ENCODE measurements at regions not wholly inside any gene's neighbourhood (a gene's known extent, or its start where the extent isn't known, plus 50 kb on each side); places are given as distances from the start of the nearest gene placed in this dataset.

DNA sequence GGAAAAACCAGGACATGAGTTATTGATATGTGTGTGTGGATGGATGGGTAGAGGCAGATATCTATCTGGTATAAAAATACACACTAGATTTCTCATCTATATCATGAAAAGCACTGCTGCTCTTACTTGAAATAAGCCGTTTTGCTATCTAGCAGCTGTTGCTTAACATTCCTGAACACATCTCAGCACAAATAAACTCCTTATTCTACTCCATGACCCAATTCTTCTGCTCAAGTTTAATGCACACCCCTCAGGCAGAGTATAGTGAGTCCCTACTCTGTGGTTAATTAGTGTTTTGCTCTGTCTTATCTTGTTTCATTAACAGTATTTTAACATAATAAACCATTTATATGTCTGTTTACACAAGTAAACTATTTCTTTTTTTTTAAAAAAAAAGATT, 134.2 kb downstream of the CBLN2 start:
- DNase-seq: no peak
- intact Hi-C loops (cut with micrococcal nuclease): no loop called here
- no peaks in the 10 kb centered on the region for H3K36me3 Mint-ChIP-seq (ENCODE audit: low read depth)

DNA sequence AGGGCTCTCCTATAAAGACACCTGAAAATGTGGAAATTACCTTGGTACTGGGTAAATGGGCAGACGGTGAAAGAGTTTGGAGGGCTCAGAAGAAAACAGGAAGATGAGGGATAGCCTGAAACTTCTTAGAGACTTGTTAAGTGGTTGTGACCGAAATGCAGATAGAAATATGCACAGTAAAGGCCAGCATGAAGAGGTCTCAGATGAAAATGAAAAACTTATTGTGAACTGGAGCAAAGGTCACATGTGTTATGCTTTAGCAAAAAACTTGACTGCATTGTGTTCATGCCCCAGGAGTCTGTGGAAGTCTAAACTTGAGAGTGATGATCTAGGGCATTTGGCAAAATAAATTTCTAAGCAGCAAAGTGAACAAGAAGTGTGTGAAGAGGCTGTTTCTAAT, 137.1 kb downstream of the CBLN2 start:
- Mint-ChIP-seq H3K27me3 (no peaks in the 10 kb centered on the region), H3K27ac (no peak overlapping the region), H3K4me3 (no peak overlapping the region), H3K9me3 (no peaks in the 10 kb centered on the region), H3K36me3 (ENCODE audit: low read depth) (no peaks in the 10 kb centered on the region), H3K4me1 (no peaks in the 10 kb centered on the region)
- no peak for DNase-seq
- intact Hi-C loops (cut with micrococcal nuclease): no loop called here

More for the DNA sequence above, 134.2 kb downstream of the CBLN2 start:
- Mint-ChIP-seq H3K27ac (no peak overlapping the region), H3K9me3 (no peaks in the 10 kb centered on the region), H3K4me3 (no peak overlapping the region), H3K4me1 (no peaks in the 10 kb centered on the region), H3K27me3 (no peaks in the 10 kb centered on the region)

DNA sequence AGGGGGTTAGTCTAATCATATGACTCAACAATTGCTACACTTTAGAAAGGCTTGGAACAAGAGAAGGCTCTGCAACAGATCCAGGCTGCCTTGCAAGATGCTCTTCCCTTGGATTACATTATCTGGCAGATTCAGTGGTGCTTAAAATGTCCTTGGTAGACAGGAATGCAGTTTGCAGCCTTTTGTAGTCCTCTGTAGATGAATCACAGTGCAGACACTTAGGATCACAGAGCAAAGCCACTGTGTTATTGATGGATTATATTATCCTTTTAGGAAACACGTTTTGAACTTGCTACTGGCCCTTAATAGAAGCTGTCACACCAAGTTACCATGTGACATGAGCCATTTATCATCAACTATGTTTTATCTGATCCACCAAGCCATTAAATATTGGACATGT, 152.2 kb downstream of the CBLN2 start:
- Mint-ChIP-seq H3K27me3 (no peaks in the 10 kb centered on the region), H3K4me1 (no peaks in the 10 kb centered on the region), H3K36me3 (ENCODE audit: low read depth) (no peaks in the 10 kb centered on the region), H3K27ac (no peak overlapping the region), H3K4me3 (no peak overlapping the region), H3K9me3 (no peaks in the 10 kb centered on the region)
- no peak for DNase-seq
- intact Hi-C loops (cut with micrococcal nuclease): no loop called here

DNA sequence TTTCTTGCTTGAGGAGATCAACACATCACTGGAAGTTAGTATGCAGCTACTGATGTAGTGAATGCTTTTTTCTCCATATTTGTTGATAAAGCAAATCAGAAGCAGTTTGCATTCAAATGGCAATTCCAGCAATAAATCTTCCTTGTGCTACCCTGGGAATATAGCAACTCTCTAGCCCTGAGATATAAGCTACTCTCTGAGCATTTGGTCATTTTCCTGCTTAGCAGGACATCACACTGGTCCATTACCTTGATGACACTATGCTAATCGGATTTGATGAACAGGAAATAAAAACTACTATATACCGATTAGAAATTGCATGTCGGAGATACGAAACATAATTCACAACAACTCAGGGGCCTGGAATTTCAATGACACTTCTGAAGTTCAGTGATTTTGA, 152.7 kb downstream of the CBLN2 start:
- Mint-ChIP-seq H3K4me1 (no peaks in the 10 kb centered on the region), H3K27me3 (no peaks in the 10 kb centered on the region), H3K4me3 (no peak overlapping the region), H3K9me3 (no peaks in the 10 kb centered on the region), H3K27ac (no peak overlapping the region), H3K36me3 (ENCODE audit: low read depth) (no peaks in the 10 kb centered on the region)
- intact Hi-C loops (cut with micrococcal nuclease): no loop called here
- no peak for DNase-seq

DNA sequence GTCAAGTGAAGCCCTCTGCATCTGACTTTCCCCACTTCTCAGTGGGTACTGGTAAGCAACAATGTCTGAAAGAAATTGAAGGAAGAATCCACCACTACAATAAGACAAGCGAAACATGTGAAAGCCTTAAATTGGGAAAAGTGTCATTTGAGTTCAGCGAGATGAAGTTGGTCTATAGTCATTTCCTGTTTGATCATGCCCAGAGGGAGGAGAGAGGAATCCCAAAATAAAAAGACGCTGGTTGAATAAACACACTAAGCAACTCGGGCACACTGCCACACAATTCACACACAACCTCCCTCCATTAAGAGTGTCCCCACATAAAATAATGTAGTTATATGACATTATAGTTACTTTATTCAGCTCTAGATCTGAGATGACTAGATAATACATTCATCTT, 166.1 kb downstream of the CBLN2 start:
- Mint-ChIP-seq H3K9me3 (no peaks in the 10 kb centered on the region), H3K4me1 (no peaks in the 10 kb centered on the region), H3K27ac (no peak overlapping the region), H3K4me3 (no peak overlapping the region), H3K36me3 (ENCODE audit: low read depth) (no peaks in the 10 kb centered on the region), H3K27me3 (no peaks in the 10 kb centered on the region)
- intact Hi-C loops (cut with micrococcal nuclease): no loop called here
- no peak for DNase-seq

DNA sequence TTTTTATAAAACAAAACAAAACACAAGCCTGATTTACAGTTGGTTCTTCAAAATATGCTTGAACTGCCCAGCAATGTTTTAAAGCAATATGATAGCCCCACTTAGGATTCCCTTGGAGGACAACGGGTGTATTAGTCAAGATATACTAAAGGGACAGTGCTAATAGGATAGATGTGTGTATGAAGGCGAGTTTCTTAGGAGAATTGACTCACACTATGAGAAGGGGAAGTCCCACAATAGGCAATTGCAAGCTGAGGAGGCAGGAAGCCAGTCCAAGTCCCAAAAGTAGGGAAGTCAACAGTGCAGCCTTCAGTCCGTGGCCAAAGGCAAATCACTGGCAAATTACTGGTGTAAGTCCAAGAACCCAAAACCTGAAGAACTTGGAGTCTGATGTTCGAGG, 167.9 kb downstream of the CBLN2 start:
- intact Hi-C loops (cut with micrococcal nuclease): no loop called here
- Mint-ChIP-seq H3K27me3 (no peaks in the 10 kb centered on the region), H3K4me3 (no peak overlapping the region), H3K27ac (no peak overlapping the region), H3K36me3 (ENCODE audit: low read depth) (no peaks in the 10 kb centered on the region), H3K9me3 (no peaks in the 10 kb centered on the region), H3K4me1 (no peaks in the 10 kb centered on the region)
- DNase-seq: no peak

DNA sequence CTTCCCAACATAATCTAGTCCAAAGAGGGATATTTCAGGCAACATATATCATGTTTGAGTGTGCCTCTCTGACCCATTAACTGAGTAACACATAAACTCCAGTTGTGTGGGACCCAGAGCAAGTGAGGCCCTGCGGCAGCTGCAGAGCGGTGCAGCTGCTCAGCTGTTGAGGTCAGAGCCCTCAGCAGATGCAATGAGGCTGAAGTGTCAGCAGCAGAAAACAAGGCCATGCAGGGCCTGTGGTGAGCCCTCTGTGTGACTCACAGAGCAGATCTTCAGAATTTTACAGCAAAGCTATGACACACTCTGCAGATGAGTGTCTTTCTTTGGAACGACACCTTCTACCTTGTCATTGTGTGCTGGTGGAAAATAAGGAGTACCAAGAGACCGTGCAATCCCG, 168.5 kb downstream of the CBLN2 start:
- Mint-ChIP-seq H3K27me3 (no peaks in the 10 kb centered on the region), H3K27ac (no peak overlapping the region), H3K36me3 (ENCODE audit: low read depth) (no peaks in the 10 kb centered on the region), H3K4me1 (no peaks in the 10 kb centered on the region), H3K4me3 (no peak overlapping the region), H3K9me3 (no peaks in the 10 kb centered on the region)
- intact Hi-C loops (cut with micrococcal nuclease): no loop called here
- DNase-seq: no peak

DNA sequence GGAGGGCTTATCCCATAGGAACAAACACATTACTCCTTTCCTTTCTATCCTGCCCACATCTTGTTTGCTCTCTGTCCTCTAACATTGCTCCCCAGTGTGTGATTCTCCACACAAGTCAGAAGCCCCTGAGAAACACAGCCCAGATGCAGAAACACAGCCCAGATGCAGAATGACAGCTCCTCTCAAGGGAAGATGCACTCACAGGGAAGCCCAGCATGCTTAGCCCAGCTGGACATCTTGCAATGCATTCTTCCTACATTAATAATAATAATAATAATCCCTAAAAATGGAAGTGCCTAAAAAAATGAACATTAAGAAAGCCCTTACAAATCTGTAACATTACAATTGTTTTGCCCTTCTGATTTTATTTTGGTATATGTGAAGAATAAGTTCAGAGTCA, 172.1 kb downstream of the CBLN2 start:
- no peaks in the 10 kb centered on the region for H3K4me1 Mint-ChIP-seq
- no peaks in the 10 kb centered on the region for H3K36me3 Mint-ChIP-seq (ENCODE audit: low read depth)
- intact Hi-C loops (cut with micrococcal nuclease): no loop called here
- DNase-seq: no peak
- no peak overlapping the region for H3K27ac Mint-ChIP-seq
- no peaks in the 10 kb centered on the region for H3K27me3 Mint-ChIP-seq
- H3K4me3 Mint-ChIP-seq: no peak overlapping the region
- no peaks in the 10 kb centered on the region for H3K9me3 Mint-ChIP-seq

DNA sequence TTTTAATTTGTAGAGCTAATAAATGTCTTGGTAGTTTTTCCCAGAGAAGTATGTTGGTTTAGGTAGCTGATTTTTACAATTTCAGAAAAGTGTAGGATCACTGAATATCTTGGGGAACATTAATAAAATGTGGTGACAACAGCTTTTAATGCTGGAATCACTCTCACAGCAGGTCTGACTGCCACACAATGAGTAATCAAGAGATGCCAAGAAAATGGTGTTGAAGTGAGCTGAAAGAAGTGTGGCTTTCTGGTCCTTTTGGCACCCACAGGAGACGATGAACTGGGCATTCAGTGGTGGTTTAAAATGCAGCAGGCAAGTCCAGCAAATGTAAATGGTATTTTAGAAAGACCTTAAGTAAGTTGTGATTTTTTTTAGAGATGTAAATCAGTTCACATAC, 175.8 kb downstream of the CBLN2 start:
- no peak for DNase-seq
- no peaks in the 10 kb centered on the region for H3K9me3 Mint-ChIP-seq
- H3K4me3 Mint-ChIP-seq: no peak overlapping the region
- H3K27me3 Mint-ChIP-seq: no peaks in the 10 kb centered on the region
- H3K36me3 Mint-ChIP-seq (ENCODE audit: low read depth): no peaks in the 10 kb centered on the region
- intact Hi-C loops (cut with micrococcal nuclease): no loop called here
- no peaks in the 10 kb centered on the region for H3K4me1 Mint-ChIP-seq
- no peak overlapping the region for H3K27ac Mint-ChIP-seq

DNA sequence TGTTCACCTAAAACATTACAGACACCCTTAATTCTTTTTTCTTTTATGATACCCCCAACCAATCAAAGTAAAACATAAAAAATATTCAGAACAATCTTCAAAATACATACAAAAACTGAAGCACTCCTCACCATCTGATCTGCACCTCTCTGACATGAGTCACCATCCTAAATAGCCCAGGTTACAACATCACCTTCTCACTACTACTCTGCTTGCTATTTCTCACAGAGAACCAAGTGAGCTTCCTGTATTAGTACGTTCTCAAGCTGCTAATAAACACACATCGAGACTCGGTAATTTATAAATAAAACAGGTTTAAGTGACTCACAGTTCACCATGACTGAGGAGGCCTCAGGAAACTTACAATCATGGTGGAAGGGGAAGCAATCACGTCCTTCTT, 183.5 kb downstream of the CBLN2 start:
- Mint-ChIP-seq H3K27me3 (no peaks in the 10 kb centered on the region), H3K27ac (no peak overlapping the region), H3K36me3 (ENCODE audit: low read depth) (no peaks in the 10 kb centered on the region), H3K9me3 (no peaks in the 10 kb centered on the region), H3K4me3 (no peak overlapping the region), H3K4me1 (no peaks in the 10 kb centered on the region)
- DNase-seq: no peak
- intact Hi-C loops (cut with micrococcal nuclease): no loop called here

DNA sequence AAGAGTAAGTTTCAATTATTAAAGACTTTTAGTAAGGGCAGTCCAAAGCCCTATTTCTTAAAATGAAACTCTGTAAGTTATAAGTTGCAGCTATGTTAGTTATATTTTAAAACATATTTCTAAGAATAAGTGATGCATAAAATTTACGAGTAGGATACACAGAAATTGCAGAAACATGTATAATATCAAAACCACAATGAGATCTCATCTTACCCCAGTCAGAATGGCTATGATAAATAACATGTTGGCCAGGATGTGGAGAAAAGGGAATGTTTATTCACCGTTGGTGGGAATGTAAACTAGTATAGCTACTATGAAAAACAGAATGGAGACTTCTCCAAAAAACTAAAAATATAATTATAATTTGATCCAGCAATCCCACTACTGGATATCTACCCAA, 201.2 kb downstream of the CBLN2 start:
- Mint-ChIP-seq H3K27ac (no peak overlapping the region), H3K36me3 (ENCODE audit: low read depth) (no peaks in the 10 kb centered on the region), H3K4me1 (no peaks in the 10 kb centered on the region), H3K9me3 (no peaks in the 10 kb centered on the region), H3K27me3 (no peaks in the 10 kb centered on the region), H3K4me3 (no peak overlapping the region)
- no peak for DNase-seq
- intact Hi-C loops (cut with micrococcal nuclease): no loop called here

DNA sequence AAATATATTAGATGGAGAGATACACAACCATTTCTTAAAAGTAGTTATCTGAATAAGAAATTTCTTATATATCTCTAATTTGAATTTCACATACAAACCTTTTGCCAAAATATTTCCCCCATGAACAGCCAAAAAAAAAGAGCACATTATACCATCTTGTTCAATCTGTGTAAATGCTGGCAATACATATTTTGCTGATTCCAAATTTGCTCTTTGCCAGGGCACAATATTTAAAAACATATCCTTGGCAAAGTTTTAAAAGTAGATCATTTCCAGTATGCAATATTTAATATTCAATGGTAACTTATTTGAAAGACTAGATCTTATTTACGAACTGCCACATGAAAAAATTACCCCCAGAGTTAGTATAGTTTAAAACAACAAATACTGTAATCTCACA, 204.2 kb downstream of the CBLN2 start:
- Mint-ChIP-seq H3K4me3 (no peak overlapping the region), H3K4me1 (no peaks in the 10 kb centered on the region), H3K27me3 (no peaks in the 10 kb centered on the region), H3K36me3 (ENCODE audit: low read depth) (no peaks in the 10 kb centered on the region), H3K9me3 (no peaks in the 10 kb centered on the region), H3K27ac (no peak overlapping the region)
- intact Hi-C loops (cut with micrococcal nuclease): no loop called here
- DNase-seq: no peak

DNA sequence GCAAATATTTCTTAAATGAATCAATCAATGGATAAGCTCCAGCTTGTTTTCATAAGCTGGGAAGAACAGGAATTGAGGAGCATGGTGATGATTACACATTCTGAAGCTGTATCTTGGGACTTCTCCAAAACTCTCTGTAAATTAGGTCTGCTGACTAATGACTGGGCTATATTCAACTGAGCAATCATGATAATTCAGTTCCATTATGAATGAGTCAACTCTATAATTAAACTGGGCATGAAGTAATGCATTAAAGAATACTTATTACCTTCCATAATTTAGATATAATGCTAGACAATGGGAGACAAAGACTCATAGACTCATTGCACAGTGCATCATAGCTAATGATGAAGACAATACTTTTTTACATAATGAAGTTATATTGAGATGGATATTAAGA, 207.4 kb downstream of the CBLN2 start:
- intact Hi-C loops (cut with micrococcal nuclease): no loop called here
- no peak overlapping the region for H3K4me3 Mint-ChIP-seq
- no peaks in the 10 kb centered on the region for H3K27me3 Mint-ChIP-seq
- H3K36me3 Mint-ChIP-seq (ENCODE audit: low read depth): no peaks in the 10 kb centered on the region
- no peak for DNase-seq
- H3K27ac Mint-ChIP-seq: no peak overlapping the region
- no peaks in the 10 kb centered on the region for H3K4me1 Mint-ChIP-seq
- H3K9me3 Mint-ChIP-seq: no peaks in the 10 kb centered on the region

DNA sequence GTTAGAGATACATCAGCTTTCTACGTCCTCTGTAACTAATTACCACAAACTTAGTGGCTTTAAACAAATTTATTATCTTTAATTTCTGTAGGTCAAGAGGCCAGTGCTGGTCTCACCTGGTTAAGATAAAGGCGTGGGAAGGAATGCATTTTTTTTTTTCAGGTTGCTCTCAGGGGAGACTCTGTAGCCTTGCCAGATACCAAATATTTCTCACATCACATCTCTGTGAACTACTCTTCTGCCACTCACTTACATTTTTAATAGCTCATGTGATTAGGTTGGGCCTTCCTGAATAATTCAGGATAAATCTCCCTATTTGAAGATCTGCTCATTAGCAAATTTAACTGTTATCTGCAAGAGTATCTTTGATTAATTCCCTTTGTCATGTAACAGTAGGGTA, 214.6 kb downstream of the CBLN2 start:
- Mint-ChIP-seq H3K9me3 (no peaks in the 10 kb centered on the region), H3K36me3 (ENCODE audit: low read depth) (no peaks in the 10 kb centered on the region), H3K4me1 (no peaks in the 10 kb centered on the region), H3K27ac (no peak overlapping the region), H3K27me3 (no peaks in the 10 kb centered on the region), H3K4me3 (no peak overlapping the region)
- intact Hi-C loops (cut with micrococcal nuclease): no loop called here
- no peak for DNase-seq

DNA sequence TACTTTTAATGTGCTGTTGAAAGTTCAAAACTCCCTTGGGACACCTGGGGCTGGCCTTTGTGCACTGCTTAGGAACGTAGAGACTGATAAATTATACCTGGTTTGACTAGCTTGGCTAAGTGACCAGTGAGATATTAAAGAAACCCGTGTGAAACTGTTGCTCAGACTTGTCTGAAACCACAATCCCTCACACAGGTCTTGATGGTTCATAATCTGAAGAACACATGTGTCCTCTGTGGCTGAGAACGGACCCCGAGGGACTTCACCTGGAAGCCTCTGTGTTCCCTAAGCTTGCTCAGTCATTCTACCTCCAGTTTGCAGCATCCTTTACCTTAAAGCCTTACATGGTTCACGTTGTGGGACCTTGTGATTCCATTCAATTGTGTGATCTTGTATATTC, 218.8 kb downstream of the CBLN2 start:
- H3K4me3 Mint-ChIP-seq: no peak overlapping the region
- H3K27me3 Mint-ChIP-seq: no peaks in the 10 kb centered on the region
- no peaks in the 10 kb centered on the region for H3K9me3 Mint-ChIP-seq
- H3K36me3 Mint-ChIP-seq (ENCODE audit: low read depth): no peaks in the 10 kb centered on the region
- H3K27ac Mint-ChIP-seq: no peak overlapping the region
- no peak for DNase-seq
- intact Hi-C loops (cut with micrococcal nuclease): no loop called here
- H3K4me1 Mint-ChIP-seq: no peaks in the 10 kb centered on the region

DNA sequence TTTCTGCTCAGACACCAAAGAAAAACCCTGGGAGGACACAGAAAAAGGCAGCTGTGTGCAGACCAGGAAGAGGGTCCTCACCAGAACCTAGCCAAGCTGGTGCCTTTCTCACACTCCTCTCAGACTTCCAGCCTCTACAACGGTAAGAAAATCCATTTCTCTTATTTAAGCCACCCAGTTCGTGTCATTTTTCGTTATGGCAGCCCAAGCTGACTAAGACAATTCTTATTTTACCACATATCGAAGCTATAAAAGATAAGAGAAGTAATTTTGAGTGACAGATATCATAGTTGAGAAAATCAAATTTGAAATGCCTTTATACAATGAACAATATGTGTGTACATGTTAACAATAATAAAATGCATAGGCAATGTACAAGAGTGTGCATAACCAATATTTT, 219.5 kb downstream of the CBLN2 start:
- Mint-ChIP-seq H3K4me1 (no peaks in the 10 kb centered on the region), H3K27me3 (no peaks in the 10 kb centered on the region), H3K27ac (no peak overlapping the region), H3K4me3 (no peak overlapping the region), H3K36me3 (ENCODE audit: low read depth) (no peaks in the 10 kb centered on the region), H3K9me3 (no peaks in the 10 kb centered on the region)
- no peak for DNase-seq
- intact Hi-C loops (cut with micrococcal nuclease): no loop called here

Measured in activated CD4-positive, alpha-beta T cell treated with anti-CD3 and anti-CD28 coated beads, Interleukin-2, amount 10 ng/mL, durations not matched to agents 24 days and 14 days (primary cell).